HepG2 (cell line): ENCODE measurements at regions not wholly inside any gene's neighbourhood (a gene's known extent, or its start where the extent isn't known, plus 50 kb on each side); places are given as distances from the start of the nearest gene placed in this dataset.

Experiments
- ATAC-seq: fragments of 200-7000 bp; cut with Tn5 transposase; 3 replicates; pipeline ENCODE4 v1.9.1; 2020; ENCODE audit warnings: mild to moderate bottlenecking, moderate library complexity
- BruUV-seq: library from RNA; stranded (reverse); fragments of 400-500 nt; replicated peaks from 2 replicates; lab custom pipeline; 2021; lab: Mats Ljungman, UMichigan
- CTCF ChIA-PET: fragments of 300-600 bp; formaldehyde crosslinking; extraction: SDS; loops from one replicate; lab custom pipeline; 2021; ENCODE audit warnings: low total read pairs, inconsistent platforms, low intra/inter-chr PET ratio; lab: Yijun Ruan, JAX
- POLR2A ChIA-PET: fragments of 350-600 bp; sonication (Branson Sonifier 250); formaldehyde crosslinking; loops from one replicate; lab custom pipeline; 2020; ENCODE audit warnings: antibody characterized with exemption, inconsistent platforms; lab: Yijun Ruan, JAX
- DNase-seq: peaks from one replicate; pipeline ENCODE4 v3.0.0-alpha.2; 2015; ENCODE audit warnings: low spot score
- FAIRE-seq: peaks from 3 replicates; lab custom pipeline; 2011; peaks lifted over from hg19 to GRCh38; lab: Jason Lieb, UNC
- H2AFZ ChIP-seq: one replicate; pipeline ENCODE4 v1.6.1; 2011; ENCODE audit warnings: low read length, inconsistent platforms
- H3K27ac ChIP-seq: fragments of 300-600 bp; 3 replicates; pipeline ENCODE4 v1.8.0; 2011; ENCODE audit warnings: mixed run types, mild to moderate bottlenecking, mixed read lengths, low read length, inconsistent platforms; ENCODE audit not compliant: insufficient read depth; ENCODE audit errors: extremely low read length
- H3K27me3 ChIP-seq, 2 experiments: fragments of 200-600 bp in 1 of 2; 2 replicates in 1 of 2; 3 replicates in 1 of 2; pipeline versions ENCODE4 v1.6.0 to v1.8.0; 2011; ENCODE audit warnings: low read length in 2 of 2, mild to moderate bottlenecking in 2 of 2, moderate library complexity in 2 of 2, inconsistent platforms in 1 of 2; ENCODE audit not compliant: insufficient read depth in 2 of 2, control insufficient read depth in 1 of 2
- H3K36me3 ChIP-seq, 2 experiments: fragments of 200-600 bp in 1 of 2; replicated peaks in 1 of 2; 2 replicates in 1 of 2; 3 replicates in 1 of 2; pipeline versions ENCODE4 v1.5.1 to v1.8.0; 2011; ENCODE audit warnings: low read length in 2 of 2, inconsistent platforms in 1 of 2; ENCODE audit not compliant: insufficient read depth in 2 of 2, control insufficient read depth in 1 of 2
- H3K4me1 ChIP-seq: 2 replicates; pipeline ENCODE4 v1.5.1; 2012; ENCODE audit warnings: low read length, inconsistent platforms; ENCODE audit not compliant: insufficient read depth
- H3K4me2 ChIP-seq: 2 replicates; pipeline ENCODE4 v1.6.0; 2011; ENCODE audit warnings: low read depth, low read length, inconsistent platforms
- H3K4me3 ChIP-seq, 3 experiments: fragments of 200-600 bp in 1 of 3; sonication (generic), shearing (Covaris generic) in 1 of 3; replicated peaks in 1 of 3; 2 replicates each; pipeline ENCODE4 v1.5.1; 2011 to 2016; ENCODE audit warnings: low read length in 3 of 3, inconsistent platforms in 2 of 3, low read depth in 2 of 3, mild to moderate bottlenecking in 2 of 3, control low read depth in 1 of 3, mixed read lengths in 1 of 3; ENCODE audit not compliant: insufficient read depth in 1 of 3
- H3K79me2 ChIP-seq: one replicate; pipeline ENCODE4 v1.6.1; 2011; ENCODE audit warnings: low read length, inconsistent platforms; ENCODE audit not compliant: insufficient read depth
- H3K9ac ChIP-seq: 2 replicates; pipeline ENCODE4 v1.6.0; 2011; ENCODE audit warnings: mild to moderate bottlenecking, low read depth, low read length, inconsistent platforms; ENCODE audit not compliant: insufficient read depth
- H3K9me3 ChIP-seq: 2 replicates; pipeline ENCODE4 v1.5.1; 2012; ENCODE audit warnings: mild to moderate bottlenecking, low read length
- H4K20me1 ChIP-seq: 2 replicates; pipeline ENCODE4 v1.6.0; 2011; ENCODE audit warnings: inconsistent platforms, mild to moderate bottlenecking, low read length, moderate library complexity; ENCODE audit not compliant: insufficient read depth
- BRCA1 ChIP-seq: sonication (generic); formaldehyde crosslinking; IDR thresholded peaks from 2 replicates; pipeline ENCODE4 v1.4.0; 2020; ENCODE audit warnings: missing genetic modification reagents
- ELF3 ChIP-seq: IDR thresholded peaks from 2 replicates; pipeline ENCODE4 v1.6.1; 2016; ENCODE audit warnings: missing genetic modification reagents, missing compliant biosample characterization
- HES4 ChIP-seq: sonication (generic); formaldehyde crosslinking; IDR thresholded peaks from 2 replicates; pipeline ENCODE4 v1.9.0; 2021; ENCODE audit warnings: mild to moderate bottlenecking, missing genetic modification reagents, borderline replicate concordance
- KDM5A ChIP-seq: fragments of 200-600 bp; sonication (generic); IDR thresholded peaks from 2 replicates; pipeline ENCODE4 v1.7.0; 2018; ENCODE audit warnings: antibody characterized with exemption, mild to moderate bottlenecking, low read length, borderline replicate concordance
- MAFF ChIP-seq: IDR thresholded peaks from 2 replicates; pipeline ENCODE4 v1.6.1; 2011; ENCODE audit warnings: low read depth, low read length, improper control_type of control experiment
- MAFK ChIP-seq, 2 experiments: IDR thresholded peaks in 1 of 2; conservative IDR thresholded peaks in 1 of 2; 2 replicates each; pipeline ENCODE4 v1.6.1; 2011; ENCODE audit warnings: improper control_type of control experiment in 2 of 2, low read length in 2 of 2
- MED8 ChIP-seq: sonication (generic); formaldehyde crosslinking; IDR thresholded peaks from 2 replicates; pipeline ENCODE4 v1.8.1; 2023; ENCODE audit warnings: mild to moderate bottlenecking, missing genetic modification reagents; ENCODE audit not compliant: insufficient replicate concordance
- MTA1 ChIP-seq: sonication (generic); formaldehyde crosslinking; IDR thresholded peaks from 2 replicates; pipeline ENCODE4 v1.4.0; 2020; ENCODE audit warnings: missing genetic modification reagents, mild to moderate bottlenecking, borderline replicate concordance
- MTA3 ChIP-seq: sonication (generic); formaldehyde crosslinking; IDR thresholded peaks from 2 replicates; pipeline ENCODE4 v1.4.0; 2020; ENCODE audit warnings: missing genetic modification reagents
- RBAK ChIP-seq: sonication (generic); formaldehyde crosslinking; IDR thresholded peaks from 2 replicates; pipeline ENCODE4 v1.5.1; 2020; ENCODE audit warnings: mild to moderate bottlenecking, missing genetic modification reagents
- RFX3 ChIP-seq: IDR thresholded peaks from 2 replicates; pipeline ENCODE4 v1.6.1; 2016; ENCODE audit warnings: missing biosample characterization, missing genetic modification reagents
- SNAI1 ChIP-seq: sonication (generic); formaldehyde crosslinking; IDR thresholded peaks from 2 replicates; pipeline ENCODE4 v1.5.0; 2020; ENCODE audit warnings: mild to moderate bottlenecking, missing genetic modification reagents, borderline replicate concordance
- SRSF4 ChIP-seq: fragments of 200-400 bp; formaldehyde crosslinking; IDR thresholded peaks from one replicate; pipeline ENCODE4 v1.6.1; 2018; ENCODE audit warnings: mild to moderate bottlenecking, low read depth, low read length, moderate library complexity; ENCODE audit not compliant: poor library complexity, severe bottlenecking
- ZBTB20 ChIP-seq: sonication (generic); formaldehyde crosslinking; IDR thresholded peaks from 2 replicates; pipeline ENCODE4 v1.8.1; 2023; ENCODE audit warnings: missing genetic modification reagents, low read depth, mild to moderate bottlenecking, borderline replicate concordance
- ZNF441 ChIP-seq: sonication (generic); formaldehyde crosslinking; IDR thresholded peaks from 2 replicates; pipeline ENCODE4 v1.7.0; 2021; ENCODE audit warnings: missing genetic modification reagents, borderline replicate concordance
- ZNF674 ChIP-seq: sonication (generic); formaldehyde crosslinking; IDR thresholded peaks from 2 replicates; pipeline ENCODE4 v1.5.0; 2020; ENCODE audit warnings: low read depth, mild to moderate bottlenecking, missing genetic modification reagents
- ZNF775 ChIP-seq: sonication (generic); formaldehyde crosslinking; IDR thresholded peaks from 2 replicates; pipeline ENCODE4 v1.4.0; 2020; ENCODE audit warnings: missing genetic modification reagents, mild to moderate bottlenecking, moderate library complexity, borderline replicate concordance
- ZNF788 ChIP-seq: sonication (generic); formaldehyde crosslinking; IDR thresholded peaks from 2 replicates; pipeline ENCODE4 v1.5.0; 2020; ENCODE audit warnings: mild to moderate bottlenecking, missing genetic modification reagents, borderline replicate concordance
- WGBS: methylation state at CpG from one replicate; pipeline ENCODE4 v1.1.6; 2017; ENCODE audit warnings: low lambda C conversion rate; 5-methylcytosine and 5-hydroxymethylcytosine counted together
- in situ Hi-C: cut with HindIII; loops from 2 replicates; pipeline ENCODE4 v1.10.0; 2017; ENCODE audit warnings: low pct_unique_long_range_greater_than_20kb; ENCODE audit not compliant: extremely low pct_ligation_motif_present
- intact Hi-C: fragments of 100-400 bp; cut with micrococcal nuclease; formaldehyde crosslinking; loops from one replicate; pipeline ENCODE4 v1.10.0; 2022; ENCODE audit not compliant: unreplicated experiment
- TF ChIP-seq, protein P1 (sequence below): sonication (generic); formaldehyde crosslinking; IDR thresholded peaks from 2 replicates; pipeline ENCODE4 v1.5.0; 2020; ENCODE audit warnings: mild to moderate bottlenecking, missing genetic modification reagents
- TF ChIP-seq, protein P2 (sequence below): sonication (generic); formaldehyde crosslinking; IDR thresholded peaks from 2 replicates; pipeline ENCODE4 v1.4.0; 2020; ENCODE audit warnings: missing genetic modification reagents

DNA sequence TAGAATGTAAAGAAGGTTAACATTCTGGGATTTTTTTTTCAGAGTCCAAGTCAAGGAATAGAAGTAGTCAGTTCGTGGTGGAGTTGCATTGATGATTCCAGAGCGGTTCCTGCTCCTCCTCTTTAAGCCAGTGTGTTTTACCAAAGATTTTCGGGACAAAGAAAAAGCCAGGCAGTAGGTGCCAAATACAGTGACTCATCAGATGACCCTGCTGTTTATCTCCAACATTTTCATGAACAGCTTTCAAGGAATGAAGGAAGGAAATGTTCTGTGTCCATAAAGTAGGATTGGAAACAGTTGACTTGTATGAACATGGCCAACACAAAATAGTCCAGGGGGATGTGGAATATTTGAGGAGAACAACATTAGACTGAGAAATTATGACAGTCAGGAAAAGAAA is 142.4 kb upstream of the TMC3 start:
- CTCF ChIA-PET, result no interaction called here
- Histone ChIP-seq H3K4me3 (no peak overlapping the region), H3K9me3 (no peaks in the 10 kb centered on the region), H3K27me3 (no peaks in the 10 kb centered on the region; a peak in 1 of 5 replicates), H4K20me1 (no peaks in the 10 kb centered on the region), H3K4me1 (no peaks in the 10 kb centered on the region), H3K4me2 (no peak overlapping the region)
- no peak for FAIRE-seq
- BruUV-seq, result no TSS peak
- POLR2A ChIA-PET, result no interaction called here
- in situ Hi-C loops, result no loop called here
- no peak for TF ChIP-seq SRSF4
- TF ChIP-seq ZNF674, result no peak
- TF ChIP-seq ZNF441, result no peak
- no peak for TF ChIP-seq HES4 (CRISPR knock-in tag)
- TF ChIP-seq, protein P1, sequence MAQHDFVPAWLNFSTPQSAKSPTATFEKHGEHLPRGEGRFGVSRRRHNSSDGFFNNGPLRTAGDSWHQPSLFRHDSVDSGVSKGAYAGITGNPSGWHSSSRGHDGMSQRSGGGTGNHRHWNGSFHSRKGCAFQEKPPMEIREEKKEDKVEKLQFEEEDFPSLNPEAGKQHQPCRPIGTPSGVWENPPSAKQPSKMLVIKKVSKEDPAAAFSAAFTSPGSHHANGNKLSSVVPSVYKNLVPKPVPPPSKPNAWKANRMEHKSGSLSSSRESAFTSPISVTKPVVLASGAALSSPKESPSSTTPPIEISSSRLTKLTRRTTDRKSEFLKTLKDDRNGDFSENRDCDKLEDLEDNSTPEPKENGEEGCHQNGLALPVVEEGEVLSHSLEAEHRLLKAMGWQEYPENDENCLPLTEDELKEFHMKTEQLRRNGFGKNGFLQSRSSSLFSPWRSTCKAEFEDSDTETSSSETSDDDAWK (CRISPR knock-in tag), result no peak
- TF ChIP-seq ELF3, result no peak
- no peak for TF ChIP-seq BRCA1 (CRISPR knock-in tag)
- TF ChIP-seq MTA3 (CRISPR knock-in tag), result no peak
- TF ChIP-seq, all 625 proteins: peak for 0
- no peak overlapping the region for H3K9ac ChIP-seq
- intact Hi-C loops, result no loop called here
- H3K27ac ChIP-seq, result no peak overlapping the region
- H3K36me3 ChIP-seq, result no peaks in the 10 kb centered on the region
- DNase-seq, result no peak
- H3K79me2 ChIP-seq, result no peaks in the 10 kb centered on the region
- ATAC-seq, result no peak
- no peak overlapping the region for H2AFZ ChIP-seq
- 0% methylated on average over 3 of the region's 3 CpGs for WGBS

DNA sequence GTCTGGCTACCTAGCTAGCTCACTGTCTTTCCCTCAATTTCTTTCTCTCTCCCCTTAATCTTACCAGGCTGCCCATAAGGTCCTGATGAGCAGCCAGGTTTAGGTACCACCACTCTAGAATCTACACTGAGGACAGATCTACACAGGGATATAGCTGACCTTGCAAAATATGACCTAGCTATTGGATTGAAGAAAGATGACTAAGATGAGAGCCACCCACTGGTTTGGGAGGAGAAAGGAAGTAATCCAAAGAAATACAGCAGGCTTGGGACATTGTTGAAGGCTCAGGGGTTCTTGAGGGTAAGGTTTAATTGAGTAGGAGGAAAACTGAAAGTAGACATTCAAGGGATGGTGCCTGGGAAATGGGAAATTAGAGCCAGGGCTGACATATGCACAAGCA is 142.0 kb upstream of the TMC3 start:
- no peaks in the 10 kb centered on the region for H3K79me2 ChIP-seq
- H3K4me1 ChIP-seq, result no peaks in the 10 kb centered on the region
- no peak overlapping the region for H3K9ac ChIP-seq
- DNase-seq (no peak), ATAC-seq (no peak), FAIRE-seq (no peak)
- POLR2A ChIA-PET, result no interaction called here
- H3K27ac ChIP-seq, result no peak overlapping the region
- no peaks in the 10 kb centered on the region for H3K9me3 ChIP-seq
- H3K4me2 ChIP-seq, result no peak overlapping the region
- no peaks in the 10 kb centered on the region for H3K27me3 ChIP-seq
- in situ Hi-C loops (no loop called here), intact Hi-C loops (no loop called here)
- H2AFZ ChIP-seq, result no peak overlapping the region
- BruUV-seq, result no TSS peak
- H3K4me3 ChIP-seq, result no peak overlapping the region
- H4K20me1 ChIP-seq, result no peaks in the 10 kb centered on the region
- CTCF ChIA-PET, result no interaction called here
- no peaks in the 10 kb centered on the region for H3K36me3 ChIP-seq
- TF ChIP-seq KDM5A (no peak), ZBTB20 (CRISPR knock-in tag) (no peak), MED8 (CRISPR knock-in tag) (no peak), RFX3 (CRISPR knock-in tag) (no peak), MTA1 (CRISPR knock-in tag) (no peak), ZNF775 (no peak), ZNF788 (no peak), MAFK (conservative IDR thresholded peaks at IDR 0.05 in 1 of 2, IDR thresholded peaks at IDR 0.05 in 1 of 2; ENCODE audit: low read length in 2 of 2) (peak; percentile 95 to 98), RBAK (CRISPR knock-in tag) (no peak), SNAI1 (CRISPR knock-in tag) (no peak), MAFF (peak; percentile 96)
- TF ChIP-seq, protein P2, sequence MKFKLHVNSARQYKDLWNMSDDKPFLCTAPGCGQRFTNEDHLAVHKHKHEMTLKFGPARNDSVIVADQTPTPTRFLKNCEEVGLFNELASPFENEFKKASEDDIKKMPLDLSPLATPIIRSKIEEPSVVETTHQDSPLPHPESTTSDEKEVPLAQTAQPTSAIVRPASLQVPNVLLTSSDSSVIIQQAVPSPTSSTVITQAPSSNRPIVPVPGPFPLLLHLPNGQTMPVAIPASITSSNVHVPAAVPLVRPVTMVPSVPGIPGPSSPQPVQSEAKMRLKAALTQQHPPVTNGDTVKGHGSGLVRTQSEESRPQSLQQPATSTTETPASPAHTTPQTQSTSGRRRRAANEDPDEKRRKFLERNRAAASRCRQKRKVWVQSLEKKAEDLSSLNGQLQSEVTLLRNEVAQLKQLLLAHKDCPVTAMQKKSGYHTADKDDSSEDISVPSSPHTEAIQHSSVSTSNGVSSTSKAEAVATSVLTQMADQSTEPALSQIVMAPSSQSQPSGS, result no peak
